PC-9 (cell line): ENCODE measurements at regions not wholly inside any gene's neighbourhood (a gene's known extent, or its start where the extent isn't known, plus 50 kb on each side); places are given as distances from the start of the nearest gene placed in this dataset.

Experiments used
- BruUV-seq: library from RNA; stranded (reverse); fragments of 400-500 nt; replicated peaks from 2 replicates; lab custom pipeline; 2021; lab: Mats Ljungman, UMichigan
- CTCF ChIA-PET: fragments of 300-600 bp; sonication (Branson Sonifier 250); formaldehyde crosslinking; loops from one replicate; lab custom pipeline; 2022; ENCODE audit warnings: antibody characterized with exemption; lab: Charles Lee
- POLR2A ChIA-PET: fragments of 300-600 bp; sonication (Branson Sonifier 250); formaldehyde crosslinking; loops from one replicate; lab custom pipeline; 2022; ENCODE audit warnings: antibody characterized with exemption; ENCODE audit not compliant: unreplicated experiment; lab: Charles Lee
- DNase-seq, 2 experiments: peaks; one replicate each; pipeline versions ENCODE4 v3.0.0 to v3.0.0-alpha.2; 2015 to 2022; ENCODE audit warnings: mixed read lengths in 1 of 2
- H2AFZ ChIP-seq: fragments of 200-600 bp; sonication (generic); 2 replicates; pipeline ENCODE4 v1.8.1; 2017; ENCODE audit warnings: antibody characterized with exemption
- H3F3A ChIP-seq: fragments of 200-600 bp; sonication (generic); 2 replicates; pipeline ENCODE4 v1.8.1; 2017; ENCODE audit warnings: antibody characterized with exemption, mild to moderate bottlenecking, low read depth; ENCODE audit not compliant: insufficient read depth
- H3K27ac ChIP-seq: fragments of 200-600 bp; sonication (generic); 2 replicates; pipeline ENCODE4 v1.6.1; 2016; ENCODE audit warnings: mixed run types
- H3K27me3 ChIP-seq: fragments of 200-600 bp; sonication (generic); 2 replicates; pipeline ENCODE4 v1.6.1; 2016; ENCODE audit warnings: low read depth, mixed run types; ENCODE audit not compliant: insufficient read depth
- H3K36me3 ChIP-seq: fragments of 200-600 bp; sonication (generic); 2 replicates; pipeline ENCODE4 v1.6.1; 2016; ENCODE audit warnings: low read depth, mixed run types
- H3K4me1 ChIP-seq: fragments of 200-600 bp; sonication (generic); replicated peaks from 2 replicates; pipeline ENCODE4 v1.6.1; 2016; ENCODE audit warnings: mixed run types; ENCODE audit not compliant: insufficient read depth
- H3K4me2 ChIP-seq: fragments of 200-600 bp; sonication (generic); 2 replicates; pipeline ENCODE4 v1.6.1; 2017; ENCODE audit warnings: mixed run types
- H3K4me3 ChIP-seq: fragments of 200-600 bp; sonication (generic); 2 replicates; pipeline ENCODE4 v1.6.1; 2016; ENCODE audit warnings: mixed run types
- H3K79me2 ChIP-seq: fragments of 200-600 bp; sonication (generic); 2 replicates; pipeline ENCODE4 v1.6.1; 2017; ENCODE audit warnings: low read depth, mixed run types
- H3K9me2 ChIP-seq: fragments of 200-600 bp; sonication (generic); 2 replicates; pipeline ENCODE4 v1.8.1; 2017; ENCODE audit warnings: mild to moderate bottlenecking; ENCODE audit not compliant: insufficient read depth
- H3K9me3 ChIP-seq: fragments of 200-600 bp; sonication (generic); 2 replicates; pipeline ENCODE4 v1.8.1; 2016; ENCODE audit warnings: low read depth; ENCODE audit not compliant: insufficient read depth
- H4K20me1 ChIP-seq: fragments of 200-600 bp; sonication (generic); 2 replicates; pipeline ENCODE4 v1.8.1; 2017; ENCODE audit not compliant: insufficient read depth
- EZH2 ChIP-seq: fragments of 200-600 bp; sonication (generic); IDR thresholded peaks from 2 replicates; pipeline ENCODE4 v1.8.0; 2017; ENCODE audit warnings: antibody characterized with exemption, low read depth
- intact Hi-C: fragments of 100-400 bp; cut with micrococcal nuclease; formaldehyde crosslinking; loops from one replicate; pipeline ENCODE4 v1.10.0; 2022; ENCODE audit not compliant: unreplicated experiment
- TF ChIP-seq, protein P1 (sequence below): fragments of 200-600 bp; sonication (generic); conservative IDR thresholded peaks from 2 replicates; pipeline ENCODE4 v1.6.1; 2017; ENCODE audit warnings: mixed run types, antibody characterized with exemption, mild to moderate bottlenecking, moderate library complexity

- no TSS peak for BruUV-seq
Observed at GRCh38 chr18:61657066-61657732, 235.6 kb downstream of the RNF152 start.

GRCh38 chr18:61655630-61656029 is 237.2 kb downstream of the RNF152 start:
- POLR2A ChIA-PET = no interaction called here
- Histone ChIP-seq H2AFZ (no peak overlapping the region), H4K20me1 (no peaks in the 10 kb centered on the region), H3K9me2 (no peaks in the 10 kb centered on the region), H3K79me2 (no peaks in the 10 kb centered on the region), H3F3A (no peaks in the 10 kb centered on the region), H3K9me3 (no peaks in the 10 kb centered on the region), H3K4me2 (no peak overlapping the region), H3K4me3 (no peak overlapping the region), H3K4me1 (peaks cover 7% of the 10 kb centered on the region), H3K27ac (no peak overlapping the region), H3K27me3 (no peaks in the 10 kb centered on the region), H3K36me3 (no peaks in the 10 kb centered on the region)
- CTCF ChIA-PET = no interaction called here
- no peak for DNase-seq
- BruUV-seq = no TSS peak
- intact Hi-C loops = loop anchor here (10.0 kb wide), 1 partner anchor 51 kb away; no protein-coding TSS in a partner anchor
- TF ChIP-seq, protein P1, sequence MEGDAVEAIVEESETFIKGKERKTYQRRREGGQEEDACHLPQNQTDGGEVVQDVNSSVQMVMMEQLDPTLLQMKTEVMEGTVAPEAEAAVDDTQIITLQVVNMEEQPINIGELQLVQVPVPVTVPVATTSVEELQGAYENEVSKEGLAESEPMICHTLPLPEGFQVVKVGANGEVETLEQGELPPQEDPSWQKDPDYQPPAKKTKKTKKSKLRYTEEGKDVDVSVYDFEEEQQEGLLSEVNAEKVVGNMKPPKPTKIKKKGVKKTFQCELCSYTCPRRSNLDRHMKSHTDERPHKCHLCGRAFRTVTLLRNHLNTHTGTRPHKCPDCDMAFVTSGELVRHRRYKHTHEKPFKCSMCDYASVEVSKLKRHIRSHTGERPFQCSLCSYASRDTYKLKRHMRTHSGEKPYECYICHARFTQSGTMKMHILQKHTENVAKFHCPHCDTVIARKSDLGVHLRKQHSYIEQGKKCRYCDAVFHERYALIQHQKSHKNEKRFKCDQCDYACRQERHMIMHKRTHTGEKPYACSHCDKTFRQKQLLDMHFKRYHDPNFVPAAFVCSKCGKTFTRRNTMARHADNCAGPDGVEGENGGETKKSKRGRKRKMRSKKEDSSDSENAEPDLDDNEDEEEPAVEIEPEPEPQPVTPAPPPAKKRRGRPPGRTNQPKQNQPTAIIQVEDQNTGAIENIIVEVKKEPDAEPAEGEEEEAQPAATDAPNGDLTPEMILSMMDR = no peak
- TF ChIP-seq EZH2 = no peak

More at GRCh38 chr18:61657066-61657732, 235.6 kb downstream of the RNF152 start:
- no peak overlapping the region for H3K27ac ChIP-seq
- TF ChIP-seq, protein P1 = no peak
- TF ChIP-seq EZH2 = no peak
- no peaks in the 10 kb centered on the region for H3K9me3 ChIP-seq
- intact Hi-C loops = loop anchor here (10.0 kb wide), 1 partner anchor 52 kb away; no protein-coding TSS in a partner anchor
- H3K4me2 ChIP-seq = no peak overlapping the region
- no peak for DNase-seq
- H2AFZ ChIP-seq = no peak overlapping the region
- no peaks in the 10 kb centered on the region for H3K79me2 ChIP-seq
- H3K36me3 ChIP-seq = no peaks in the 10 kb centered on the region
- H3K4me1 ChIP-seq = no peaks in the 10 kb centered on the region
- ChIA-PET POLR2A (no interaction called here), CTCF (no interaction called here)
- no peaks in the 10 kb centered on the region for H3K9me2 ChIP-seq
- H3F3A ChIP-seq = no peaks in the 10 kb centered on the region
- no peaks in the 10 kb centered on the region for H4K20me1 ChIP-seq
- H3K27me3 ChIP-seq = no peaks in the 10 kb centered on the region
- H3K4me3 ChIP-seq = no peak overlapping the region

DNA sequence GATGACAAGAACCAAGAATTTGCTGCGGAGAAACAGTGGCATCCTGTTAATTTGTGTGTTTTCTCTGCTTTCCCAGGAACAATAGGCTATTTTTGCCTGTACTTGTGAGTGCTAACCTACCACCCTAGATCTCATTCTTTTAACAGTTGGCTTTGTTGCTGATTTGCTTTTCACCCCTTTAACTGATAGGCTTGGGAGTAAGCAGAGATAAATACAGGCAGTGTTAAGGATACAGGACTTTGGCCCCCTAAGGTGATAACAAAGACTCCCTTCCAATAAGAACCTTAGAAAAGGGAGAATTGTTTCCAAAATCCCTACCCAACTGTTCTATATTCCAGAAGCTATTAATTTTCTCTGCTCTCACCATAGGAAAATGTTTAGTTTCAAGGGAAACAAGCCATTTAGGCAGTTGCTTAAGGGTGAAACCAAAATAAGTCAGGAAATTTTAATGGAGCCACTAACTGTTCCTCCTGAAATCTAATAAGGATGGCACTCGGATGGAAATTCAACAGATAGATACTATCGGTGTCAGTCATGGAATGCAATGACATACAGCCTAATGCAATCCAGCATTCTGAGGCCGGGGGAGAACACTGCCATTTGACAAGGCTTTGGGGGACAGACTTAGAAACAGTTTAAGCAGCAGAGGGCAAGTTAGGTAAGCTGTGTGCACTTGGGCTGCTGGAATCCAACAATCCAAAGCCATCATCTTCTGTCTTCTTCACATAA is 238.8 kb downstream of the RNF152 start:
- Histone ChIP-seq H3K9me3 (no peaks in the 10 kb centered on the region), H3K27me3 (no peaks in the 10 kb centered on the region), H2AFZ (no peak overlapping the region), H3K9me2 (no peaks in the 10 kb centered on the region), H3K4me2 (no peak overlapping the region), H3K36me3 (no peaks in the 10 kb centered on the region), H3K79me2 (no peaks in the 10 kb centered on the region), H4K20me1 (no peaks in the 10 kb centered on the region), H3F3A (no peaks in the 10 kb centered on the region), H3K27ac (no peak overlapping the region), H3K4me3 (no peak overlapping the region), H3K4me1 (peaks cover 8% of the 10 kb centered on the region)
- CTCF ChIA-PET = no interaction called here
- DNase-seq = no peak
- TF ChIP-seq, protein P1 = no peak
- no peak for TF ChIP-seq EZH2
- POLR2A ChIA-PET = no interaction called here
- BruUV-seq = no TSS peak
- intact Hi-C loops = loop anchor here (10.0 kb wide), 1 partner anchor 49 kb away; no protein-coding TSS in a partner anchor
